NCI-H460 (cell line): ENCODE measurements at regions not wholly inside any gene's neighbourhood (a gene's known extent, or its start where the extent isn't known, plus 50 kb on each side); places are given as distances from the start of the nearest gene placed in this dataset.
"Not testable (repeated sequence)": the region's sequence is repeated elsewhere in the genome, so short reads cannot be mapped to it uniquely, and the experiment has no call there.

ENCODE experiments used
- DNase-seq: peaks from one replicate; pipeline ENCODE4 v3.0.0-alpha.2; 2016; ENCODE audit warnings: low read depth; ENCODE audit errors: extremely low read depth

GRCh38 chr14:87449016-87449415 lies 544.0 kb downstream of the GALC start:
- no peak for DNase-seq

- DNase-seq: no peak
Measured at GRCh38 chr14:87443787-87444186, 549.2 kb downstream of the GALC start.

DNA sequence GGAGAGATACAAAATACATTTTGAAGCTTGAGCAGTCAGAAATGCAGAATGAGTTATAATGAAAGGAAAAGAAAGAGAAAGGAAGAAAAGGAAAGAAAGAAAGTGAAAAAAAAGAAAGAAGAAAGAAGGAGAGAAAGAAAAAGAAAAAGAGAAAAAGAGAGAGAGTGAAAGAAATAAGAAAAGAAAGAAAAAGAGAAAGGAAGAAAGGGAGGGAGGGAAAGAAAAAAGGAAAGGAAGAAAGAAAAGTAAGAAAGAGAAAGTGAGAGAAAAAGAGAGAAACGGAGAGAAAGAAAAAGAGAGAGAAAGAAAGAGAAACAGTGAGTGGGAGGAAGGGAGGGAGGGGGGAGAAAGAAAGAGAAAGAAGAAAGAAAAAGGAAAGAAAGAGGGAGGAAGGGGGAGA lies 549.9 kb downstream of the GALC start:
- DNase-seq: no peak

DNA sequence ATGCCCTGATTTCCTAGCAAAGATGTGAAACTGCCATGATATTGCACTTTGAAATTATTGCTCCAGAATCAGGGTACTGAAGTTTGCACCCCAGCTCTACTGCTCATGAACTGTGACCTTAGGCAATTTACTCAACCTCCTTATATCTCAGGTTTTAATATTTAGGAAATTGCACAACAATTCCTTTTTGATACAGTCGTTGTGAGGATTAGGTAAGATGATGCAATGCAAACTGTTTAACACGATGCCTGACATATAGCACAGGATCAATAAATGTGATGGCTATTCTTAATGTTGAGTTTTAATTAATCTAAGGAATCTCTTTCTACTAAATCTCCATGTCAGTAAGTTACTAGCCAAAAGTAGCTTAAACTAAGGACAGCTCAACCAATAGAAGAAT lies 555.8 kb downstream of the GALC start:
- no peak for DNase-seq

- no peak for DNase-seq
Measured at GRCh38 chr14:87434680-87435079, 558.3 kb downstream of the GALC start.

- DNase-seq: no peak
Measured at GRCh38 chr14:87434011-87434410, 559.0 kb downstream of the GALC start.

DNA sequence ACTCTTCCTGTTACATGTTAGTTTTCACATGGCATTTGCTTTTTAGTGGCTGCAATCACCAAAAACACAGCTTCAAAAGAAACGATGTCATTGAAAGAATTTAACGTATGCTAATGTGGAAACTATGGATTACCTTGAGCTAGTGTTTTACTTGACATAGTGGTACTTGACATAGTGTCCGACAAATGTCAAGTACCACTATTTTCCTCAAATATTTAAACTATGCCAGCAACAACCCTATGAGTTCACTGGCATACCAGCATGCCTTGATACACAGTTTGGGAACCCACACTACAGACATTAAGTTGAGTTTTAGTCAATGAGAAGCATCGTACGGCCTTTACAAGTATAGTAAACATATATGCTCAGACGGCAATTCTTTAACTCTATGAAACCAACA lies 560.3 kb downstream of the GALC start:
- DNase-seq: no peak

DNA sequence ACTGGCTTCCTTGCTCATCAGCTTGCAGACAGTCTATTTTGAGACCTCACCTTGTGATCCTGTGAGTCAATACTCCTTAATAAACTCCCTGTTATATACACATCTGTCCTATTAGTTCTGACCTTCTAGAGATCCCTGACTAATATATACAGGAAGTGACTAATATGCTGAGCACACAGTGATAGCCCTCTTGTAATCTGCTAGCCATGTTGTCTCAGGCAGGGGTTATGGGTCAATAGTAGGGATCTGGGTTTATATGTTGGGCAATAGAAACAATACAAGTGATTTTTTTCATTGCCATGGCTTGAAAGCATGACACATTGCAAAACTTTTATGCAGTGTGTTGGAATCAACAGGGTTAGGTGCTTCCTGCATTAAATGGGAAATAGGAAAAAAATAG lies 562.2 kb downstream of the GALC start:
- DNase-seq: no peak

DNA sequence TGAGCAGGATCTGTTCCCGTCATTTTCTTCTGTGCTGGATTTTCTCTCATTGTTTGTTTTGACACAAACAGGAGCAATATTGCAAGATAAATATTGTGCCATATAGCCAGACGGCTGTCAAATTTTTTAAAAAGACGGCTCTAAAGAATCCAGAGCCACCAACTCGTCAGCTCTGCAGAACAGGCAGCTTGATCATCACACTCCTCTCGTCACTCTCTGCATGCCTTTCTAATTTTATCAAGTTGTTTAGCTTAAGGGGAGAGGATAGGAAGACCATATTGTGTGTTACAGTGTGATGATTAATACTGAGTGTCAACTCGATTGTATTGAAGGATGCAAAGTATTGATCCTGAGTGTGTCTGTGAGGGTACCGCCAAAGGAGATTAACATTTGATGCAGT lies 562.8 kb downstream of the GALC start:
- no peak for DNase-seq

DNA sequence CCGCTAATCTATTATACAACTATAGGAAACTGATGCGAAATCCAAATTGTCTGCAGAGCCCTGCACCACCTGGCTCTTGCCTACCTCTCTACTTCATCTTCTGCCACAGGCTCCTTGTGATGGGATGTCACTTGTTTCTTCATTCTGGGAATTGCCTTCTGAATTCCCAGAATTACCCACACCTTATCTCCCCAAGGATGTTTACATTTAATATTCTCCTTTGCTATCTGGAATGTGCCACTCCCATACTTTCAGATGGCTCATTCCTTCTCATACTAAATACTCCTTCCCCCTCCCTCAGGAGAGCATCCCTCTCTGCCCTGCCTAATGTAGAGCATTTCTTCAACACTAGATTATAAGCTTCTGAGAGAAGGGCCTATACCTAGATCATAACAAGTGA lies 573.1 kb downstream of the GALC start:
- DNase-seq: no peak

DNA sequence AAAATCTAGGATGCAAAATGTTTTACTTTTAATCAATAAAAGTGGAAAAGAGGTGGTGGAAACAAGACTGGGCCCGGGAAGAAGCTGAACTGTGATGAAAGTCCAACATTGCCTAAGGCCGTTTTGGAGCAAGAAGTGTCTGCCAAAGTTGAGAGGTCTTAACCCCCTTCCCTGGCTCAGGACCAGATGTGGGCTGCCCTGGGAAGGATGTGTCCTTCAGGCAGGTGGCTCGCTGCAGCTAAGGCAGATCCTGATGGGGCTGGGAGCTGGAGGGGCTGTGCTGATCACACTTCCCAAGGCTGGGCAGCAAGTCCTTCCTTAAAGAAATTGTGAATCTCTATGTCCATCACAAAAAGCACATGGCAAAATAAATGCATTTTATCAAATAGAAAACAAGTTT lies 581.6 kb downstream of the GALC start:
- DNase-seq: no peak

DNA sequence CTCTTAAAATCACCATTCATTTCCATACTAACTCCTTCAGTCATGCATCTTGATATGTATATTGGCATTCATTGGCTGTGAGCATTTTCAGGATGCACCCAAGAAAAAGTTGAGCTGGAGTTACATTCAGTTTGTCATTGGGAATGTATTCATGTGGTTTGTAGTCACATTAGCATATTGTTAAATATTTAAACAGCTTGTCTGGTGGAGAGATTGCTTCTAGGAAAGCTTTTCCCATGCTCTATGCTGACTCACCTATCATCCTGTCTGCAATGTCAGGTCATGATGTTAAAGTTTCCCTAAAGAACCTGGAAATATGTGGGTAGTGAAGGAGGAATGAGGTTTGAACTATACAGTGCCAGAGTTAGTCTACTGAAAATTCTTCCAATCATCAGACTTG lies 583.6 kb downstream of the GALC start:
- no peak for DNase-seq

- no peak for DNase-seq
Measured at GRCh38 chr14:87407344-87407743, 585.6 kb downstream of the GALC start.

DNA sequence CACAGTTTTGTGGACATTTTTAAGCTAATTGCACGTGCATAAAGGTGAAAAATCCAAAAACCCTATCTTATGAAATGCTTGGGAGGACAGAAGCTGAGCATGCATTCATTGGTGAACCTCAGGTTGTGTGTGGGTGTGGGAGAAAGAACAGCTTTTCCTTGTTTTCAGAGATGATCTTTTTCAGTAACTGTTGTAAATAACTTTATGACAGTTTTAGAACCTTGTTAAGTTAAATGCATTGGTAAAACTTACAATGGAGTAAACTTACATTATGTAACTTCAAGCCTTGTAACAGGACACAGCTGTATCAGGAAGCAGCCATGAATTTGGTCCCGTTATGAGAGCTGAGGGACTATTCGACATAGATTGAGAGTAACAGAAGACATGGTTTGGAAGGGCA lies 587.4 kb downstream of the GALC start:
- DNase-seq: no peak

GRCh38 chr14:87397499-87397898 lies 595.5 kb downstream of the GALC start:
- no peak for DNase-seq

GRCh38 chr14:87391066-87391465 lies 601.9 kb downstream of the GALC start:
- DNase-seq: no peak

- DNase-seq: no peak
Measured at GRCh38 chr14:87388946-87389345, 604.0 kb downstream of the GALC start.

GRCh38 chr14:87387806-87388205 lies 605.2 kb downstream of the GALC start:
- no peak for DNase-seq

DNA sequence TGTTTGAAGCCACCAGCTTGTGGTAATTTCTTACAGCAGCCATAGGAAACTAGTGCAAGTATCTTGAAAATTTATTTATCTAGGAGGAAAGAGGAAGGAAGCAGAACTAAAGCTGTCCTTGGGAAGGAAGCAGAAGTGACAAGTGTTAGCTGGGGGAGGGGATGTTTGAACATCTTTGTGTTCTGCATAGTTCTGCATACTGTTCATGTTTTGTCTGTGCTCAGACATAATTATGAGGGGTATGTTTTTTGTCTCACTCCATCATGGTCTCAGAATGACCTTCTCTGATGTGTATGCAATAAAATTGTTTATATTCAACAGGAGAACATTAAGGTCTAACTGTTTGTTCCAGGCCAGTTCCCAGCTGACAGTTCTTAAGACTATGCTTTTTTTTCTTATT lies 606.5 kb downstream of the GALC start:
- DNase-seq: no peak

DNA sequence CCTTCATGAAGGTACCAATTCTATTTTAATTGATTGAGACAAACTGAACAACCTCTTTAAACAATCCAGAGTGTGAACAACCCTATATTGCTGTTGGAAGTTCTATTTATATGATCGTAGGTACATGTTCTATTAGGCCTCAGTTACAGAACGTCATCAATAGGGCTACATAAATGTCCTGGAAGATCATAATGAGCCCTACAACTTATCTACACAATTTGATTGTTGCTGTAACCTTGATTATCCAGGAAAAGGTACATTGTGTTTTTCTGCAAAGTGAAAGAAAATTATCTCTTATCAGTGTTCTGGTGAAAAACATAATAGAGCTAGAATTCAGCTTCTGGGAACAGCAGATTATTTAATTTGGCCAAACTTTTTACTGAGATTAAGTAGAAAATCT lies 612.9 kb downstream of the GALC start:
- DNase-seq: no peak

GRCh38 chr14:87368751-87369150 lies 624.2 kb downstream of the GALC start:
- DNase-seq: no peak

GRCh38 chr14:87360246-87360645 lies 632.7 kb downstream of the GALC start:
- DNase-seq: not testable (repeated sequence)

GRCh38 chr14:87351007-87351406 lies 642.0 kb downstream of the GALC start:
- no peak for DNase-seq

GRCh38 chr14:87349921-87350320 lies 643.1 kb downstream of the GALC start:
- DNase-seq: no peak
